Tibial artery (tissue), 4 donors: ENCODE measurements at regions not wholly inside any gene's neighbourhood (a gene's known extent, or its start where the extent isn't known, plus 50 kb on each side); places are given as distances from the start of the nearest gene placed in this dataset.

Experiments used
- DNase-seq, 2 donors: peaks; one replicate each; pipeline ENCODE4 v3.0.0-alpha.2; 2019
- H3K27ac ChIP-seq, 2 donors: fragments of 200-600 bp; sonication (generic) in 1 of 2; 1 replicate in 1 of 2; 2 replicates in 1 of 2; pipeline ENCODE4 v1.5.1; 2018 to 2019; ENCODE audit warnings: mild to moderate bottlenecking in 1 of 2
- H3K27me3 ChIP-seq, 2 donors: fragments of 200-600 bp; sonication (generic) in 1 of 2; one replicate each; pipeline versions ENCODE4 v1.5.1 to v1.6.0; 2016 to 2019
- H3K36me3 ChIP-seq, 3 donors: fragments of 200-600 bp; sonication (generic) in 2 of 3; one replicate each; pipeline ENCODE4 v1.5.1; 2016 to 2019; ENCODE audit warnings: mild to moderate bottlenecking in 2 of 3
- H3K4me1 ChIP-seq, 4 donors: fragments of 200-600 bp; sonication (generic) in 2 of 4; 1 replicate in 3 of 4; 2 replicates in 1 of 4; pipeline ENCODE4 v1.5.1; 2016 to 2019
- H3K4me3 ChIP-seq, 2 donors: fragments of 200-600 bp; sonication (generic) in 1 of 2; 1 replicate in 1 of 2; 2 replicates in 1 of 2; pipeline ENCODE4 v1.5.1; 2018 to 2019; ENCODE audit warnings: mild to moderate bottlenecking in 2 of 2
- H3K9me3 ChIP-seq, 3 donors: fragments of 200-600 bp; sonication (generic) in 1 of 3; one replicate each; pipeline ENCODE4 v1.5.1; 2016 to 2019
- intact Hi-C: fragments of 100-400 bp; cut with DNase I; formaldehyde crosslinking; loops from one replicate; pipeline ENCODE4 v1.15.0; 2023; ENCODE audit warnings: low total_unique reads
- TF ChIP-seq, protein P1 (sequence below), 2 experiments: fragments of 200-600 bp in 1 of 2; fragments of 450-650 bp in 1 of 2; IDR thresholded peaks; one replicate each; pipeline ENCODE4 v1.5.1; 2017 to 2019; ENCODE audit warnings: antibody characterized with exemption in 2 of 2, mild to moderate bottlenecking in 1 of 2, moderate library complexity in 1 of 2

DNA sequence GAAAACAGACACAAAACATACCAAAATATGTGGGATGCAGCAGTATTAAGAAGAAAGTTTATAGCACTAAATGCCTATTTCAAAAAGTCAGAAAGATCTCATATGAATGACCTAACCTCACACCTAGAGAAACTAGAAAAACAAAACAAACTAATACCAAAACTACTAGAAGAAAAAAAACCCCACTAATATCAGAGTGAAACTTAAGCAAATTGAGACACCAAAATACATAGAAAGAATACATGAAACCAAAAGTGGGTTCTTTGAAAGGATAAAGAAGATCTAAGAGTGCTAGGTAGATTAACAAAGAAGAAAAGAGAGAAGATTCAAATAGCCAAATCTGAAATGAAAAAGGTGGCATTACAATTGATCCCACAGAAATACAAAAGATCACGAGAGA, 494.1 kb downstream of the SH2D4B start:
- TF ChIP-seq, protein P1, sequence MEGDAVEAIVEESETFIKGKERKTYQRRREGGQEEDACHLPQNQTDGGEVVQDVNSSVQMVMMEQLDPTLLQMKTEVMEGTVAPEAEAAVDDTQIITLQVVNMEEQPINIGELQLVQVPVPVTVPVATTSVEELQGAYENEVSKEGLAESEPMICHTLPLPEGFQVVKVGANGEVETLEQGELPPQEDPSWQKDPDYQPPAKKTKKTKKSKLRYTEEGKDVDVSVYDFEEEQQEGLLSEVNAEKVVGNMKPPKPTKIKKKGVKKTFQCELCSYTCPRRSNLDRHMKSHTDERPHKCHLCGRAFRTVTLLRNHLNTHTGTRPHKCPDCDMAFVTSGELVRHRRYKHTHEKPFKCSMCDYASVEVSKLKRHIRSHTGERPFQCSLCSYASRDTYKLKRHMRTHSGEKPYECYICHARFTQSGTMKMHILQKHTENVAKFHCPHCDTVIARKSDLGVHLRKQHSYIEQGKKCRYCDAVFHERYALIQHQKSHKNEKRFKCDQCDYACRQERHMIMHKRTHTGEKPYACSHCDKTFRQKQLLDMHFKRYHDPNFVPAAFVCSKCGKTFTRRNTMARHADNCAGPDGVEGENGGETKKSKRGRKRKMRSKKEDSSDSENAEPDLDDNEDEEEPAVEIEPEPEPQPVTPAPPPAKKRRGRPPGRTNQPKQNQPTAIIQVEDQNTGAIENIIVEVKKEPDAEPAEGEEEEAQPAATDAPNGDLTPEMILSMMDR (IDR thresholded peaks at IDR 0.05), result no peak
- Histone ChIP-seq H3K36me3 (no peaks in the 10 kb centered on the region), H3K4me3 (no peak overlapping the region), H3K4me1 (no peaks in the 10 kb centered on the region), H3K9me3 (no peaks in the 10 kb centered on the region), H3K27ac (no peak overlapping the region), H3K27me3 (no peaks in the 10 kb centered on the region)
- no peak for DNase-seq
- intact Hi-C loops, result no loop called here

DNA sequence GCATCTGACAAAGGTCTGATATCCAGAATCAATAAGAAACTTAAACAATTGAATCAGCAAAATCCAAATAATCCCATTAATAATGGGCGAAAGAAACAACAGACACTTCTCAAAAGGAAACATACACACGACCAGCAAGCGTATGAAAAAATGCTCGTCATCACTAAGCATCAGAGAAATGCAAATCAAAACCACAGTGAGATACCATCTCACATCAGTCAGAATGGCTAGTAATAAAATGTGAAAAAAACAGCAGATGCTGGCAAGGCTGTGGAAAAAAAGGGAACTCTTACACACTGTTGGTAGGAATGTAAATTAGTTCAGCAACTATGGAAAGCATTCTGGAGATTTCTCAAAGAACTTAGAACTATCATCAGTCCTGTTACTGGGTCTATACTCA, 496.7 kb downstream of the SH2D4B start:
- H3K27me3 ChIP-seq, result no peaks in the 10 kb centered on the region
- no peaks in the 10 kb centered on the region for H3K4me1 ChIP-seq
- intact Hi-C loops, result no loop called here
- no peak overlapping the region for H3K4me3 ChIP-seq
- DNase-seq, result no peak
- no peak overlapping the region for H3K27ac ChIP-seq
- TF ChIP-seq, protein P1 (IDR thresholded peaks at IDR 0.05), result no peak
- no peaks in the 10 kb centered on the region for H3K9me3 ChIP-seq
- H3K36me3 ChIP-seq, result no peaks in the 10 kb centered on the region

DNA sequence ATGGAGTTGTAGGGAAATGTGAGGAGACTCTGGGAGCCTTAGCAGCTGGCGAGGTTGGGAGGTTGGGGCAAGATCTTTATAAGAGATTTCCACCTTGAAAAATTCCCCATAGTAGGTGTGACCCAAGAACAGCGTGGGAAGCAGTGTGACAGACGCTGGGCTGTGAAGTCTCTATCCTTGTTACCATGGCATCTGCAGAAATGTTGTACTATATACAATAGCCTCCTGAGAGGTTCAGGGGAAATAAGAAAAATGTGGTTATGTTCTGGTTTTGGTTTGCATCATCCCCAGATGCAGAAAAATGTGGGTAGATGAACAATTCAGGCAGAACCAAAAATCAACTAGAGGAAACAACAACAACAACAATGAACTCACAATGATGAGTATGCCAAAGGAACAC, 498.6 kb downstream of the SH2D4B start:
- H3K27ac ChIP-seq, result no peak overlapping the region
- no peaks in the 10 kb centered on the region for H3K9me3 ChIP-seq
- H3K27me3 ChIP-seq, result no peaks in the 10 kb centered on the region
- H3K36me3 ChIP-seq, result no peaks in the 10 kb centered on the region
- no peak for DNase-seq
- TF ChIP-seq, protein P1 (IDR thresholded peaks at IDR 0.05), result no peak
- no peaks in the 10 kb centered on the region for H3K4me1 ChIP-seq
- H3K4me3 ChIP-seq, result no peak overlapping the region
- intact Hi-C loops, result no loop called here

DNA sequence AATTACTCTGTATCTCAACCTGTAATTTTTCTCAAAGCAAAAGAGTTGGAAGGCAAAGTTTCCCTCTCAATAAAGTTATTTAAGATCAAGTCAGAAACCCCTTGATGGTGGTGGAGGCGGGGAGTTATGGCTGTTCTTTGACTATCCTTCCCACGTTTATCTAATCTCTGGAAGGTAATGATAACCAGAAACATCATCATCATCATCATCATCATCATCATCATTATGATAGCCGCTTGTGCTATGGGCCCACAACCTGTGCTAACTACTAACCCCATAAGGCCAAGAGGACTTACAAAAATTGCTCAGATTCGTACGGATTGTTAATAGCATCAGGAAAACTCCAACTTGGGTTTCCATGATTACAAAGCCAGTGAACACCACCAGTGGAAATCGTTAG, 502.3 kb downstream of the SH2D4B start:
- Histone ChIP-seq H3K4me3 (no peak overlapping the region), H3K27ac (no peak overlapping the region), H3K36me3 (no peaks in the 10 kb centered on the region), H3K27me3 (no peaks in the 10 kb centered on the region), H3K4me1 (no peaks in the 10 kb centered on the region), H3K9me3 (no peaks in the 10 kb centered on the region)
- DNase-seq, result no peak
- TF ChIP-seq, protein P1 (IDR thresholded peaks at IDR 0.05), result no peak
- intact Hi-C loops, result no loop called here

DNA sequence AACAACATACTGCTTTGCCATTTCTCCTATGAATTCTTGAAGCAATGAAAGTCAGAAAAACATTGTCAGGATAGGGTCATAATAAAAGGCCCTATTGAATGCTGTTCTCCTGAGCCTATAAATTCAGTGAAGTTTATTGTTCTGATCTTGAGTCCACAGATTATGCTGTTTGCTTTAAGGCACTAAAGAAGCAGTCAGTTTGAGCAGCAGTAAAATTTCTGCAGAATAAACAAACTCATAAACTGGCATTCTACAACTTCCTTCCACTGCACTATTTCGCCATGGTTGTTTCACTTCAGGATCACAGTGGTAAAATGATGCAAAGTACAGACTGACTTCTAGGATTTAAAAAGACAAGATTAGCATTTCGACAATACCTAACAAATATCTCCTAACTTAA, 503.2 kb downstream of the SH2D4B start:
- H3K27ac ChIP-seq, result no peak overlapping the region
- TF ChIP-seq, protein P1 (IDR thresholded peaks at IDR 0.05), result no peak
- H3K9me3 ChIP-seq, result no peaks in the 10 kb centered on the region
- intact Hi-C loops, result no loop called here
- H3K4me1 ChIP-seq, result no peaks in the 10 kb centered on the region
- DNase-seq, result no peak
- no peaks in the 10 kb centered on the region for H3K27me3 ChIP-seq
- H3K36me3 ChIP-seq, result no peaks in the 10 kb centered on the region
- H3K4me3 ChIP-seq, result no peak overlapping the region

DNA sequence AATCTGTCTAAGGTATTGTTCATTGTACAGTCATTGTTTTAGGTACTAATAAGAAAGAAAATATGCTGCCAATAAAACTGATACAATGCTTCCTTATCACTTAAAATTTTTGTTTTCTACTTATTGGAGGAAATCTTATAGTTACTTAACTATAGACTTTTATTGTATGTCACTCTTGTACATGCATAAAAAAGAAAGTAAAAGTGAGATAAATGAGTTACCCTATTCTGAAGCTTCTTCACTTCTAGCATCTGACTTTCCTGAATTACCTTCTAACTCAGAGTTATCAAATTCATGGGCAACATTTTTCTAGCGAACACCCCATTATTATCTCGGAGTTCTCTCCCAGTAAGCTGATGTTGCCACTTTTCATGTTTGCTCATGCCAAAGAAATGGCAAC, 504.9 kb downstream of the SH2D4B start:
- Histone ChIP-seq H3K4me3 (no peak overlapping the region), H3K27me3 (no peaks in the 10 kb centered on the region), H3K27ac (no peak overlapping the region), H3K4me1 (no peaks in the 10 kb centered on the region), H3K36me3 (no peaks in the 10 kb centered on the region), H3K9me3 (no peaks in the 10 kb centered on the region)
- intact Hi-C loops, result no loop called here
- TF ChIP-seq, protein P1 (IDR thresholded peaks at IDR 0.05), result no peak
- no peak for DNase-seq
